ENCODE measurements at regions not wholly inside any gene's neighbourhood (a gene's known extent, or its start where the extent isn't known, plus 50 kb on each side); places are given as distances from the start of the nearest gene placed in this dataset.

- Histone ChIP-seq H2AK9ac (replicated peaks; ENCODE audit: low read depth, low read length, poor library complexity) (no peak overlapping the region), H2BK120ac (ENCODE audit: low read depth, low read length) (no peak overlapping the region), H2BK15ac (ENCODE audit: low read depth, low read length) (no peak overlapping the region), H4K91ac (ENCODE audit: insufficient read depth, low read depth, low read length) (no peak overlapping the region), H3K23ac (ENCODE audit: low read depth, low read length) (no peak overlapping the region), H2AK5ac (ENCODE audit: low read depth, low read length) (no peak overlapping the region), H3K56ac (ENCODE audit: extremely low read depth, insufficient read depth, low read length) (no peak overlapping the region), H3K79me1 (ENCODE audit: low read depth in 1 of 2, low read length in 2 of 2) (no peaks in the 10 kb centered on the region), H3K14ac (replicated peaks; ENCODE audit: low read depth, low read length) (no peak overlapping the region), H3K27me3 (ENCODE audit: control insufficient read depth, insufficient read depth, low read length) (no peaks in the 10 kb centered on the region; the same call in 1 of the 2 replicates), H3K4me3 (ENCODE audit: insufficient read depth, low read depth, low read length) (no peak overlapping the region), H2BK20ac (ENCODE audit: low read depth, low read length) (no peak overlapping the region), H3K36me3 (ENCODE audit: control insufficient read depth, insufficient read depth, low read length) (no peaks in the 10 kb centered on the region), H2BK5ac (ENCODE audit: low read depth, low read length, poor library complexity, severe bottlenecking) (no peak overlapping the region), H3K27ac (ENCODE audit: insufficient read depth, low read length) (no peak overlapping the region), H3K4me2 (ENCODE audit: low read depth, low read length) (no peak overlapping the region), H2AFZ (replicated peaks; ENCODE audit: low read length, poor library complexity) (no peak overlapping the region), H3K9me1 (ENCODE audit: insufficient read depth, low read length) (no peaks in the 10 kb centered on the region), H3K9ac (ENCODE audit: low read depth, low read length) (no peak overlapping the region), H4K20me1 (ENCODE audit: insufficient read depth, low read length) (no peaks in the 10 kb centered on the region), H4K8ac (ENCODE audit: low read depth in 2 of 2, low read length in 2 of 2) (no peak overlapping the region), H4K5ac (ENCODE audit: low read depth, low read length) (no peak overlapping the region), H3K4ac (ENCODE audit: low read depth, low read length) (no peak overlapping the region), H3K9me3 (ENCODE audit: control insufficient read depth, insufficient read depth, low read length) (no peaks in the 10 kb centered on the region), H3K18ac (ENCODE audit: low read depth, low read length) (no peak overlapping the region), H3K4me1 (ENCODE audit: control insufficient read depth, insufficient read depth, low read length) (no peaks in the 10 kb centered on the region)
- intact Hi-C loops (cut with micrococcal nuclease) (no loop called here), dilution Hi-C loops (cut with HindIII; ENCODE audit: low sequenced_read_pairs, unreplicated experiment) (no loop called here), in situ Hi-C loops (cut with MboI; ENCODE audit: low sequenced_read_pairs) (no loop called here)
- DNase-seq (no peak), ATAC-seq (ENCODE audit: low read depth) (no peak)
- TF ChIP-seq BHLHE40 (IDR thresholded peaks at IDR 0.05; ENCODE audit: low read depth, low read length), result no peak
- TF ChIP-seq, protein P1, sequence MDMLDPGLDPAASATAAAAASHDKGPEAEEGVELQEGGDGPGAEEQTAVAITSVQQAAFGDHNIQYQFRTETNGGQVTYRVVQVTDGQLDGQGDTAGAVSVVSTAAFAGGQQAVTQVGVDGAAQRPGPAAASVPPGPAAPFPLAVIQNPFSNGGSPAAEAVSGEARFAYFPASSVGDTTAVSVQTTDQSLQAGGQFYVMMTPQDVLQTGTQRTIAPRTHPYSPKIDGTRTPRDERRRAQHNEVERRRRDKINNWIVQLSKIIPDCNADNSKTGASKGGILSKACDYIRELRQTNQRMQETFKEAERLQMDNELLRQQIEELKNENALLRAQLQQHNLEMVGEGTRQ (IDR thresholded peaks at IDR 0.05; ENCODE audit: low read depth, low read length), result no peak
- no peak for TF ChIP-seq MAZ (IDR thresholded peaks at IDR 0.05; ENCODE audit: borderline replicate concordance, low read depth, low read length)
- TF ChIP-seq CHD1 (IDR thresholded peaks at IDR 0.05; ENCODE audit: low read depth, low read length), result no peak
- TF ChIP-seq, protein P2, sequence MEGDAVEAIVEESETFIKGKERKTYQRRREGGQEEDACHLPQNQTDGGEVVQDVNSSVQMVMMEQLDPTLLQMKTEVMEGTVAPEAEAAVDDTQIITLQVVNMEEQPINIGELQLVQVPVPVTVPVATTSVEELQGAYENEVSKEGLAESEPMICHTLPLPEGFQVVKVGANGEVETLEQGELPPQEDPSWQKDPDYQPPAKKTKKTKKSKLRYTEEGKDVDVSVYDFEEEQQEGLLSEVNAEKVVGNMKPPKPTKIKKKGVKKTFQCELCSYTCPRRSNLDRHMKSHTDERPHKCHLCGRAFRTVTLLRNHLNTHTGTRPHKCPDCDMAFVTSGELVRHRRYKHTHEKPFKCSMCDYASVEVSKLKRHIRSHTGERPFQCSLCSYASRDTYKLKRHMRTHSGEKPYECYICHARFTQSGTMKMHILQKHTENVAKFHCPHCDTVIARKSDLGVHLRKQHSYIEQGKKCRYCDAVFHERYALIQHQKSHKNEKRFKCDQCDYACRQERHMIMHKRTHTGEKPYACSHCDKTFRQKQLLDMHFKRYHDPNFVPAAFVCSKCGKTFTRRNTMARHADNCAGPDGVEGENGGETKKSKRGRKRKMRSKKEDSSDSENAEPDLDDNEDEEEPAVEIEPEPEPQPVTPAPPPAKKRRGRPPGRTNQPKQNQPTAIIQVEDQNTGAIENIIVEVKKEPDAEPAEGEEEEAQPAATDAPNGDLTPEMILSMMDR (conservative IDR thresholded peaks at IDR 0.05; ENCODE audit: low read depth, low read length), result no peak
- TF ChIP-seq RAD21 (IDR thresholded peaks at IDR 0.05; ENCODE audit: low read length), result no peak
- TF ChIP-seq POLR2A (IDR thresholded peaks at IDR 0.05; ENCODE audit: low read depth, low read length), result no peak
- no peak for TF ChIP-seq NFE2L2 (IDR thresholded peaks at IDR 0.05; ENCODE audit: low read depth, low read length)
- TF ChIP-seq RFX5 (IDR thresholded peaks at IDR 0.05; ENCODE audit: low read depth, low read length), result no peak
- TF ChIP-seq CEBPB (IDR thresholded peaks at IDR 0.05; ENCODE audit: low read depth, low read length), result no peak
- TF ChIP-seq MAFK (IDR thresholded peaks at IDR 0.05; ENCODE audit: low read depth, low read length), result no peak
- TF ChIP-seq FOS (IDR thresholded peaks at IDR 0.05; ENCODE audit: low read depth, low read length), result no peak
- TF ChIP-seq SMC3 (IDR thresholded peaks at IDR 0.05; ENCODE audit: low read depth, low read length), result no peak
- TF ChIP-seq, protein P3, sequence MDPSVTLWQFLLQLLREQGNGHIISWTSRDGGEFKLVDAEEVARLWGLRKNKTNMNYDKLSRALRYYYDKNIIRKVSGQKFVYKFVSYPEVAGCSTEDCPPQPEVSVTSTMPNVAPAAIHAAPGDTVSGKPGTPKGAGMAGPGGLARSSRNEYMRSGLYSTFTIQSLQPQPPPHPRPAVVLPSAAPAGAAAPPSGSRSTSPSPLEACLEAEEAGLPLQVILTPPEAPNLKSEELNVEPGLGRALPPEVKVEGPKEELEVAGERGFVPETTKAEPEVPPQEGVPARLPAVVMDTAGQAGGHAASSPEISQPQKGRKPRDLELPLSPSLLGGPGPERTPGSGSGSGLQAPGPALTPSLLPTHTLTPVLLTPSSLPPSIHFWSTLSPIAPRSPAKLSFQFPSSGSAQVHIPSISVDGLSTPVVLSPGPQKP (IDR thresholded peaks at IDR 0.05; ENCODE audit: borderline replicate concordance, low read depth, low read length), result no peak
- TF ChIP-seq RCOR1 (IDR thresholded peaks at IDR 0.05; ENCODE audit: insufficient replicate concordance, low read length), result no peak
- no peak for TF ChIP-seq MXI1 (IDR thresholded peaks at IDR 0.05; ENCODE audit: borderline replicate concordance, low read depth, low read length)
- ChIA-PET POLR2A (ENCODE audit: unreplicated experiment) (no interaction called here), CTCF (no interaction called here)
- no CpG with 5 or more reads among the region's 2 CpGs for WGBS, 2 experiments (ENCODE audit: extremely low coverage in 2 of 2, insufficient read length in 1 of 2)
- no TSS peak for BruUV-seq (replicated peaks)
Observed at GRCh38 chr3:139180489-139180888, 135.8 kb upstream of the PRR23C start.

Measured in IMR-90 (cell line).